ENCODE measurements at regions not wholly inside any gene's neighbourhood (a gene's known extent, or its start where the extent isn't known, plus 50 kb on each side); places are given as distances from the start of the nearest gene placed in this dataset.

GRCh38 chr10:111739125-111739873, 444.3 kb downstream of the GPAM start:
- no peaks in the 10 kb centered on the region for H3K36me3 Mint-ChIP-seq
- no peak overlapping the region for H3K27ac Mint-ChIP-seq
- H3K4me3 Mint-ChIP-seq, result no peak overlapping the region
- no peak for ATAC-seq
- no peaks in the 10 kb centered on the region for H3K4me1 Mint-ChIP-seq
- no peak for DNase-seq (ENCODE audit: low spot score in 2 of 2)
- H3K9me3 Mint-ChIP-seq, result peaks cover 4% of the 10 kb centered on the region

GRCh38 chr10:111739874-111740139, 443.8 kb downstream of the GPAM start:
- Mint-ChIP-seq H3K4me3 (no peak overlapping the region), H3K36me3 (no peaks in the 10 kb centered on the region), H3K27ac (no peak overlapping the region), H3K4me1 (no peaks in the 10 kb centered on the region), H3K9me3 (peaks cover 4% of the 10 kb centered on the region)
- ATAC-seq (no peak), DNase-seq (ENCODE audit: low spot score in 2 of 2) (no peak)

DNA sequence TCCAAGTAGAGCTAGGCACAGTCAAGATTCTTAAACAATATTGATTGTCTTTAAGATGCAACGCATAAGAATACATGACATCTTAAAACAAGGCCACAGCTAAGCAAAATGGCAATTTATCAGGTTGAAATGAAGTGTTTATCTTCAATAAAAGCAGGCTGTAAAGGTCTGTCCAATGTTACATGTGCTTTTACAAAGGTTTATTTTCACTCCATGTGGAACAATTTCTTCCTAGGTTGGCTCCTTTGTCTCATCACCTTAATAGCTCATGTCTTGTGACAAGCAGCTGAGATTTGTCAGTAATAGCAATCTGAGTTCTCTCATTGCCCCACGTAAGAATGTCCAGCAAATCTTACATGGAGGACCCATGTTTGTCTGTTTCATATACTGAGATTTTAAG, 437.6 kb downstream of the GPAM start:
- no peaks in the 10 kb centered on the region for H3K4me1 Mint-ChIP-seq
- no peak overlapping the region for H3K4me3 Mint-ChIP-seq
- ATAC-seq, result no peak
- DNase-seq (ENCODE audit: low spot score in 2 of 2), result no peak
- no peak overlapping the region for H3K27ac Mint-ChIP-seq
- no peaks in the 10 kb centered on the region for H3K9me3 Mint-ChIP-seq
- no peaks in the 10 kb centered on the region for H3K36me3 Mint-ChIP-seq

DNA sequence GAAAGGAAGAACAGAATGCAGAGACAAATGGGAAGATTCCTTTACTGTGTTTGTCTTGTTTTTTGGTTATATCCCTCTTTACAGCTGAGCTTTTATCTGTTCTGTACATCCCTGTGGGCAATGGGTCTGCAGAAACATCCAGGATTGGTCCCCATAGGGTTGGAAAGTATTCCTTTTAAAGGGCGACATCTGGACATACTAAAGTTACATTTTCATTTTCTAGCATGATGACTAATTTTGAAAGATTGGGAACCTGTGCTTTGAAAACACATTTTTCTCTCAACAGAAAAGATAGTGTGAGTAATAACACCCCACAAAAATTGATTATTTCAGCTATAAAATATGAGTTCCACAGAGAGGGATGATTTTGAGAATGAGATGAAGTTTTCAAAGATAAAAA, 435.8 kb downstream of the GPAM start:
- no peak for DNase-seq (ENCODE audit: low spot score in 2 of 2)
- Mint-ChIP-seq H3K4me1 (no peaks in the 10 kb centered on the region), H3K9me3 (no peaks in the 10 kb centered on the region), H3K27ac (no peak overlapping the region), H3K36me3 (no peaks in the 10 kb centered on the region), H3K4me3 (no peak overlapping the region)
- ATAC-seq, result no peak

GRCh38 chr10:111748184-111748583, 435.4 kb downstream of the GPAM start:
- Mint-ChIP-seq H3K4me1 (no peaks in the 10 kb centered on the region), H3K4me3 (no peak overlapping the region), H3K27ac (no peak overlapping the region), H3K36me3 (no peaks in the 10 kb centered on the region), H3K9me3 (no peaks in the 10 kb centered on the region)
- no peak for DNase-seq (ENCODE audit: low spot score in 2 of 2)
- no peak for ATAC-seq

- Mint-ChIP-seq H3K9me3 (no peaks in the 10 kb centered on the region), H3K36me3 (no peaks in the 10 kb centered on the region), H3K4me1 (no peaks in the 10 kb centered on the region), H3K27ac (no peak overlapping the region), H3K4me3 (no peak overlapping the region)
- ATAC-seq, result no peak
- no peak for DNase-seq (ENCODE audit: low spot score in 2 of 2)
Measured at GRCh38 chr10:111750165-111750849, 433.3 kb downstream of the GPAM start.

GRCh38 chr10:111756217-111757061, 427.1 kb downstream of the GPAM start:
- ATAC-seq, result no peak
- Mint-ChIP-seq H3K27ac (no peak overlapping the region), H3K4me3 (no peak overlapping the region), H3K36me3 (no peaks in the 10 kb centered on the region), H3K4me1 (no peaks in the 10 kb centered on the region), H3K9me3 (no peaks in the 10 kb centered on the region)
- no peak for DNase-seq (ENCODE audit: low spot score in 2 of 2)

DNA sequence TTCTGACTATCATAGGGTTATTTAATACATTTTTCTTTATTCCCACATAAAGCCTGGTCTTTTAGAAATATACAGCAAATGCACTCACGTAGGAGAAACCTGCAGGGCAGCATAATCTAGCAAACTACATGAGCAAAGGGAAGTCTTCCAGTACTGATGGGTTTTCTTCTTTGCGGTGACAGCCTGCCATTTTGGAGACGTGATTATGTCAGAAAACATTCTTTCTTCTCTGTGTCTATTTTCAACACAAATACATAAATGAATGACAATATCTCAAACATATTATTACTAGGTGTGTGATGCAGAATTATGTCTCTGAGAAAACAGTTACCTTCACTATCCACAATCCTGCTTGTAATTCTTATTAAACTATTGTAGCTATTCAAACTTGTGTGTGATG, 425.0 kb downstream of the GPAM start:
- H3K27ac Mint-ChIP-seq, result no peak overlapping the region
- H3K4me1 Mint-ChIP-seq, result no peaks in the 10 kb centered on the region
- no peak for DNase-seq (ENCODE audit: low spot score in 2 of 2)
- no peak overlapping the region for H3K4me3 Mint-ChIP-seq
- no peaks in the 10 kb centered on the region for H3K9me3 Mint-ChIP-seq
- no peak for ATAC-seq
- H3K36me3 Mint-ChIP-seq, result no peaks in the 10 kb centered on the region

GRCh38 chr10:111762114-111762513, 421.5 kb downstream of the GPAM start:
- no peaks in the 10 kb centered on the region for H3K9me3 Mint-ChIP-seq
- ATAC-seq, result no peak
- H3K4me1 Mint-ChIP-seq, result no peaks in the 10 kb centered on the region

DNA sequence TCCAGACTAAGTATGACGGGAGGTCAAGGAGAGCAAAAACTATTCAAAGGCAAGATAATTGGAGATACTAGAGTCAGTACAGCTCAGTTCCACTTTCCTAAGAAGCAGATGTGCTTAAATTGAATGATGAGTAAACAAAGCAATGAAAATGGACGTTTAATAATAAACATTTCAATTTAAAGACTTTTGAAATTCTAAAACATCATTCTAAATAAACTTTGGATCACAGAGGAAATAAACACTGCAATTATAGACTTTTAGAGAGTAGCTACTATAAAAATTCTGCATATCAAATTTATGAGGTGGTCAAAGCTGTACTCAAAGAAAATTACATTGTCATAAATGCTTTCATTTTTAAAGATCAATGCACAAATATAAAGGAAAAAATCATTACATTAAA, 418.3 kb downstream of the GPAM start:
- H3K4me1 Mint-ChIP-seq, result no peaks in the 10 kb centered on the region
- DNase-seq (ENCODE audit: low spot score in 2 of 2) (no peak), ATAC-seq (no peak)
- H3K27ac Mint-ChIP-seq, result no peak overlapping the region
- no peaks in the 10 kb centered on the region for H3K36me3 Mint-ChIP-seq
- H3K4me3 Mint-ChIP-seq, result no peak overlapping the region
- no peaks in the 10 kb centered on the region for H3K9me3 Mint-ChIP-seq

More at GRCh38 chr10:111762114-111762513, 421.5 kb downstream of the GPAM start:
- H3K4me3 Mint-ChIP-seq, result no peak overlapping the region
- DNase-seq (ENCODE audit: low spot score in 2 of 2), result no peak
- no peaks in the 10 kb centered on the region for H3K36me3 Mint-ChIP-seq
- no peak overlapping the region for H3K27ac Mint-ChIP-seq

- ATAC-seq (no peak), DNase-seq (ENCODE audit: low spot score in 2 of 2) (no peak)
- no peaks in the 10 kb centered on the region for H3K4me1 Mint-ChIP-seq
- no peaks in the 10 kb centered on the region for H3K36me3 Mint-ChIP-seq
- H3K4me3 Mint-ChIP-seq, result no peak overlapping the region
- H3K27ac Mint-ChIP-seq, result no peak overlapping the region
- H3K9me3 Mint-ChIP-seq, result no peaks in the 10 kb centered on the region
Measured at GRCh38 chr10:111766464-111766863, 417.1 kb downstream of the GPAM start.

- DNase-seq (ENCODE audit: low spot score in 2 of 2), result no peak
- H3K27ac Mint-ChIP-seq, result no peak overlapping the region
- H3K4me3 Mint-ChIP-seq, result no peak overlapping the region
- ATAC-seq, result no peak
- no peaks in the 10 kb centered on the region for H3K36me3 Mint-ChIP-seq
- no peaks in the 10 kb centered on the region for H3K9me3 Mint-ChIP-seq
- no peaks in the 10 kb centered on the region for H3K4me1 Mint-ChIP-seq
Measured at GRCh38 chr10:111767661-111768060, 415.9 kb downstream of the GPAM start.

GRCh38 chr10:111773950-111774349, 409.6 kb downstream of the GPAM start:
- Mint-ChIP-seq H3K27ac (no peak overlapping the region), H3K4me1 (no peaks in the 10 kb centered on the region), H3K4me3 (no peak overlapping the region), H3K36me3 (no peaks in the 10 kb centered on the region), H3K9me3 (no peaks in the 10 kb centered on the region)
- DNase-seq (ENCODE audit: low spot score in 2 of 2), result no peak
- no peak for ATAC-seq

DNA sequence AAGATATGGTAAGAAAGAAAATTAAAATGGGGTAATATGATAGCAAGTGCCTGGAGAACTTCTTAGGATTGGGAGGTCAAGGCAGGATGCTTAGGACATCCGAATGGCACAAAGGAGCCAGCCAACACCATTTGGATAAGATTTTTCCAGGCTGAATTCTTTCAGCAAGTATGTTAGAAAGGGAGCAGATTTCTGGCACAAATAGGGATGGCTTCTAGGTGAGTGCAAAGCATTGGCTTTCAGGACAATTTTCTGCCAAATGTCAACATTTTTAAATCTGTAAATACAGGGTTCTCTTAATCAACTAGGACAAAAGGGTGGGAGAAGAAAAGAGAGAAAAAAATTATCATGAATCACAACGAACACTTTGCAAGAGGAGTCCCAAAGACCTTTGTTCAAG, 409.1 kb downstream of the GPAM start:
- Mint-ChIP-seq H3K36me3 (no peaks in the 10 kb centered on the region), H3K4me1 (no peaks in the 10 kb centered on the region), H3K9me3 (no peaks in the 10 kb centered on the region), H3K4me3 (no peak overlapping the region), H3K27ac (no peak overlapping the region)
- no peak for ATAC-seq
- DNase-seq (ENCODE audit: low spot score in 2 of 2), result no peak

DNA sequence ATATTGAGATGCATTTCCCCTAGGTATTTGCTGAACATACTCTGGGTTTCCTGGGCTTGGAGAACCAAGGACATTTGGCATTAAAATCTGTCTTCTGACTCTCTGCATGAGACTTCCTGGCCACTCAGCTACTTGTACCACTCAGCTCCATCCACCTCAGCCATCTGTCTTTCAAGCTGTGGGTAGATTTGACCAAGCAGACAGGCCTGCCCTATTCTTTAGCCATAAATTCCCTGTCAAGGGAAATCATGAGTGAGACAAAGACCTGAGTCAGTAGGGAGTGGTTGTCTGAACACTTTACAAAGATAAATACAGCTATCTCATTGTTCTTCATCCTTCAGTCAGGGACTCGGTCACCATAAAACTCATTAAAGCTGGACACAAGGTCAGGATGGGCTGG, 399.1 kb downstream of the GPAM start:
- no peaks in the 10 kb centered on the region for H3K36me3 Mint-ChIP-seq
- no peaks in the 10 kb centered on the region for H3K4me1 Mint-ChIP-seq
- H3K4me3 Mint-ChIP-seq, result no peak overlapping the region
- peaks cover 3% of the 10 kb centered on the region for H3K9me3 Mint-ChIP-seq
- DNase-seq (ENCODE audit: low spot score in 2 of 2) (no peak), ATAC-seq (no peak)
- no peak overlapping the region for H3K27ac Mint-ChIP-seq

GRCh38 chr10:111784946-111785465, 398.6 kb downstream of the GPAM start:
- no peaks in the 10 kb centered on the region for H3K36me3 Mint-ChIP-seq
- no peaks in the 10 kb centered on the region for H3K4me1 Mint-ChIP-seq
- peaks cover 3% of the 10 kb centered on the region for H3K9me3 Mint-ChIP-seq
- DNase-seq (ENCODE audit: low spot score in 2 of 2) (no peak), ATAC-seq (no peak)
- H3K4me3 Mint-ChIP-seq, result no peak overlapping the region
- no peak overlapping the region for H3K27ac Mint-ChIP-seq
